ENCODE measurements at regions not wholly inside any gene's neighbourhood (a gene's known extent, or its start where the extent isn't known, plus 50 kb on each side); places are given as distances from the start of the nearest gene placed in this dataset.

DNA sequence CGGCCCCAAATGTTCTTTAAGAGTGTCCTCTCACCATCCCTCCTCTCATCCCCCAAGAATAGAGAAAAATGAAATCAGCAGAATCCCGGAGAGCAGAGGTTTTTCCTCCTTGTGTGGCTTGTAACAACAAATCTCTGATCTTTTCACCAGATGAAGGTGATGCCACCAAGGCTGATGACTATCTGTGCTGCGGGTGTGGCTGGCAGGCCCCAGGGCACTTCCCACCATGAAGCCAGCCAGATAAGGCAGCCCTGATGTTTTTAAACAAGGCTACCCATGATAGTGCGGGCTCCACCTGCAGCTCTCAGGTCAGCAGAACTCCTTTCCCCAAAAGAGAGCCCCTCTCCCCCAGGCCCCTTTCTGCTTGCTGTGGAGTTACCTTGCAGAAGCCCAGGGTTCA is 58.0 kb upstream of the PARP11 start (continued):
- TF ChIP-seq SAP130 (CRISPR knock-in tag; IDR thresholded peaks at IDR 0.05; ENCODE audit: low read depth) (no peak), JDP2 (CRISPR knock-in tag; IDR thresholded peaks at IDR 0.05; ENCODE audit: borderline replicate concordance) (no peak), ZFP36L1 (CRISPR knock-in tag; IDR thresholded peaks at IDR 0.05) (no peak)
- TF ChIP-seq, protein P1, sequence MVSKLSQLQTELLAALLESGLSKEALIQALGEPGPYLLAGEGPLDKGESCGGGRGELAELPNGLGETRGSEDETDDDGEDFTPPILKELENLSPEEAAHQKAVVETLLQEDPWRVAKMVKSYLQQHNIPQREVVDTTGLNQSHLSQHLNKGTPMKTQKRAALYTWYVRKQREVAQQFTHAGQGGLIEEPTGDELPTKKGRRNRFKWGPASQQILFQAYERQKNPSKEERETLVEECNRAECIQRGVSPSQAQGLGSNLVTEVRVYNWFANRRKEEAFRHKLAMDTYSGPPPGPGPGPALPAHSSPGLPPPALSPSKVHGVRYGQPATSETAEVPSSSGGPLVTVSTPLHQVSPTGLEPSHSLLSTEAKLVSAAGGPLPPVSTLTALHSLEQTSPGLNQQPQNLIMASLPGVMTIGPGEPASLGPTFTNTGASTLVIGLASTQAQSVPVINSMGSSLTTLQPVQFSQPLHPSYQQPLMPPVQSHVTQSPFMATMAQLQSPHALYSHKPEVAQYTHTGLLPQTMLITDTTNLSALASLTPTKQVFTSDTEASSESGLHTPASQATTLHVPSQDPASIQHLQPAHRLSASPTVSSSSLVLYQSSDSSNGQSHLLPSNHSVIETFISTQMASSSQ (IDR thresholded peaks at IDR 0.05; ENCODE audit: low read depth): no peak
- TF ChIP-seq, protein P1 (CRISPR knock-in tag; IDR thresholded peaks at IDR 0.05; ENCODE audit: borderline replicate concordance): no peak

DNA sequence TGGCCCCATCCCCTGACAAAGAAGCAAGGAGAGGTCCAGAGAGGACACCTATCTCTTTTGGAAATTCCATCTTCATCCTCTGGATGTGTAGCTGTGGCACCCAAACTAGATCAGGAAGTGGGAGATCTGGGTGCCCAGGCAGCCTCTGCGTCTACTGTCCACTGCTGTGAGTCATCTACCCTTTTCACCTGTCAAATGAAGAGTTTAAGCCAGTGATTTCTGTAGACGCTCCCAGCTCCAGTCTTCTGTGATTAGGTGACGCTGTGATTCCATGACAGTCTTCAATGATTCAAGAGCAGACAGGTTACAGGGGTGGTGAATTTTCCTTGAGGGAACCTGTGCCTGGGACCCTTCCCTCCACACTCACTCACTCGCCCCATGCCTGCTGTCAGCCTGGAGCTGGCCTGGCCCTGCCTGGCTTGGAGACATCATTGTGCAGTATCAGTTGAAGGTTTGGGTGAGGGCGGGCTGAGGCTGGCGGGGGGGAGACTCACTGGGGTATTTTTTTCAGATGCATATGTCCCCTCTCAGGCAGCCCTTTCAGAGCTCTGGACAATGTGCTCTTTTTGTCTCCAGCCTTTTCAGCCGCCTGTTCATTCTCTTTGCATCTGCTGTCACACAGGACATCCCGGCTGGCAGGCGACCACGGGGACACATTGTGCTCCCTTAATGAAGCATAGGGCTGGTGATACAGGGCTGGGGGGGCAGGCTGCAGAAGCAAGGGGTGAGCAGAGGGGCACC is 56.8 kb upstream of the PARP11 start:
- Histone ChIP-seq H3K4me2 (ENCODE audit: low read depth, low read length) (no peak overlapping the region), H3K27ac (ENCODE audit: extremely low read length, insufficient read depth, low read length) (no peak overlapping the region), H3K9me3 (ENCODE audit: low read length) (no peaks in the 10 kb centered on the region), H3K36me3 (replicated peaks in 1 of 2; ENCODE audit: control insufficient read depth in 1 of 2, insufficient read depth in 2 of 2, low read length in 2 of 2) (no peaks in the 10 kb centered on the region), H3K9ac (ENCODE audit: insufficient read depth, low read depth, low read length) (no peak overlapping the region), H3K79me2 (ENCODE audit: insufficient read depth, low read length) (no peaks in the 10 kb centered on the region), H2AFZ (ENCODE audit: low read length) (no peak overlapping the region), H3K27me3 (ENCODE audit: control insufficient read depth in 1 of 2, insufficient read depth in 2 of 2, low read length in 2 of 2) (peaks cover 2 to 29% of the 10 kb centered on the region in 2 experiments; a peak in 3 of 5 replicates), H3K4me3 (replicated peaks in 1 of 3; ENCODE audit: insufficient read depth in 1 of 3, low read depth in 2 of 3, low read length in 3 of 3) (no peak overlapping the region), H3K4me1 (ENCODE audit: insufficient read depth, low read length) (no peaks in the 10 kb centered on the region; the same call in 1 of the 2 replicates), H4K20me1 (ENCODE audit: insufficient read depth, low read length) (no peaks in the 10 kb centered on the region)
- no TSS peak for BruUV-seq (replicated peaks)
- in situ Hi-C loops (cut with HindIII; ENCODE audit: extremely low pct_ligation_motif_present, low pct_unique_long_range_greater_than_20kb) (no loop called here), intact Hi-C loops (cut with micrococcal nuclease; ENCODE audit: unreplicated experiment) (no loop called here)
- WGBS (ENCODE audit: low lambda C conversion rate): 32% methylated on average over 8 of the region's 10 CpGs
- no peak for ATAC-seq
- TF ChIP-seq MAFK (conservative IDR thresholded peaks at IDR 0.05 in 1 of 2, IDR thresholded peaks at IDR 0.05 in 1 of 2; ENCODE audit: low read length in 2 of 2) (no peak), HOXA9 (CRISPR knock-in tag; IDR thresholded peaks at IDR 0.05; ENCODE audit: borderline replicate concordance) (no peak), FOXA1 (IDR thresholded peaks at IDR 0.05) (no peak), FOXA1 (CRISPR knock-in tag; IDR thresholded peaks at IDR 0.05) (no peak), CERS6 (CRISPR knock-in tag; IDR thresholded peaks at IDR 0.05) (no peak), SETDB1 (CRISPR knock-in tag; IDR thresholded peaks at IDR 0.05; ENCODE audit: borderline replicate concordance) (no peak), PITX1 (CRISPR knock-in tag; IDR thresholded peaks at IDR 0.05) (no peak)
- TF ChIP-seq, protein P2, sequence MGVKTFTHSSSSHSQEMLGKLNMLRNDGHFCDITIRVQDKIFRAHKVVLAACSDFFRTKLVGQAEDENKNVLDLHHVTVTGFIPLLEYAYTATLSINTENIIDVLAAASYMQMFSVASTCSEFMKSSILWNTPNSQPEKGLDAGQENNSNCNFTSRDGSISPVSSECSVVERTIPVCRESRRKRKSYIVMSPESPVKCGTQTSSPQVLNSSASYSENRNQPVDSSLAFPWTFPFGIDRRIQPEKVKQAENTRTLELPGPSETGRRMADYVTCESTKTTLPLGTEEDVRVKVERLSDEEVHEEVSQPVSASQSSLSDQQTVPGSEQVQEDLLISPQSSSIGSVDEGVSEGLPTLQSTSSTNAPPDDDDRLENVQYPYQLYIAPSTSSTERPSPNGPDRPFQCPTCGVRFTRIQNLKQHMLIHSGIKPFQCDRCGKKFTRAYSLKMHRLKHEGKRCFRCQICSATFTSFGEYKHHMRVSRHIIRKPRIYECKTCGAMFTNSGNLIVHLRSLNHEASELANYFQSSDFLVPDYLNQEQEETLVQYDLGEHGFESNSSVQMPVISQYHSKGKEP (CRISPR knock-in tag; IDR thresholded peaks at IDR 0.05): no peak
- DNase-seq (ENCODE audit: low spot score): no peak
- no peak for FAIRE-seq
- POLR2A ChIA-PET: no interaction called here
- CTCF ChIA-PET (ENCODE audit: low intra/inter-chr PET ratio, low total read pairs): no interaction called here
